Fibroblast of the aortic adventitia (primary cell): ENCODE measurements at regions not wholly inside any gene's neighbourhood (a gene's known extent, or its start where the extent isn't known, plus 50 kb on each side); places are given as distances from the start of the nearest gene placed in this dataset.

Experiments used
- DNase-seq: peaks from one replicate; pipeline ENCODE4 v3.0.0-alpha.2; 2010; ENCODE audit warnings: low read depth
- H3K4me3 ChIP-seq: 2 replicates; pipeline ENCODE4 v1.5.1; 2011; ENCODE audit warnings: low read depth, mild to moderate bottlenecking, control low read depth, low read length, moderate library complexity
- CTCF ChIP-seq: IDR thresholded peaks from 2 replicates; pipeline ENCODE4 v1.5.1; 2011; ENCODE audit warnings: mild to moderate bottlenecking, low read length, control low read depth, inconsistent platforms; ENCODE audit not compliant: insufficient read depth

- TF ChIP-seq CTCF: no peak
- no peak overlapping the region for H3K4me3 ChIP-seq
Measured at GRCh38 chr1:198014355-198014754, 97.2 kb downstream of the LHX9 start.

GRCh38 chr1:198015309-198015708 is 98.1 kb downstream of the LHX9 start:
- no peak for DNase-seq
- H3K4me3 ChIP-seq: no peak overlapping the region
- no peak for TF ChIP-seq CTCF

More at GRCh38 chr1:198014355-198014754, 97.2 kb downstream of the LHX9 start:
- DNase-seq: no peak

DNA sequence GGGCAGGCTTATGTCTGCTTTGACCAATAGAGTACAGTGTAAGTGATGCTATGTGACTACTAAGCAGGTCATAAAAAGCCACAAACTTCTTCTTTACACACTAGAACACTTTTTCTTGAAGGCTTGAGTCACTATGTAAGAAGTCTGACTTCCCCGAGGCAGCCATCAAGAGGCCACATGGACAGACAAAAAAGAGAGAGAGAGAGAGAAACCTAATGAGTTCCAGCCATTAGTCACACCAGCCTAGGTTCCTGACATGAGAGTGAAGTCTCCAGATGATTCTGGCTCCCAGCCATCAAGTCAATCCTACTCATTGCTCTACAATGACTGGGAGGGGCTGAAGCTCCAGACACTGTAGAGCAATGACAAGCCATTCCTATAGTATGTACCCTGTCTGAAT is 101.4 kb downstream of the LHX9 start:
- TF ChIP-seq CTCF: no peak
- DNase-seq: peak; percentile 21
- H3K4me3 ChIP-seq: no peak overlapping the region

GRCh38 chr1:198019126-198019525 is 102.0 kb downstream of the LHX9 start:
- no peak overlapping the region for H3K4me3 ChIP-seq
- no peak for TF ChIP-seq CTCF
- no peak for DNase-seq

- no peak for DNase-seq
- no peak overlapping the region for H3K4me3 ChIP-seq
- TF ChIP-seq CTCF: no peak
Measured at GRCh38 chr1:198024336-198024735, 107.2 kb downstream of the LHX9 start.

- no peak for TF ChIP-seq CTCF
- H3K4me3 ChIP-seq: no peak overlapping the region
- no peak for DNase-seq
Measured at GRCh38 chr1:198024782-198025181, 107.6 kb downstream of the LHX9 start.

- TF ChIP-seq CTCF: no peak
- DNase-seq: peak; percentile 42
- no peak overlapping the region for H3K4me3 ChIP-seq
Measured at GRCh38 chr1:198030682-198031081, 113.5 kb downstream of the LHX9 start.
